Neural progenitor cell (in vitro differentiated cells): ENCODE measurements at regions not wholly inside any gene's neighbourhood (a gene's known extent, or its start where the extent isn't known, plus 50 kb on each side); places are given as distances from the start of the nearest gene placed in this dataset.

ENCODE experiments used
- DNase-seq: peaks from one replicate; pipeline ENCODE4 v3.0.0-alpha.2; 2016; ENCODE audit warnings: low spot score
- H2AFZ ChIP-seq: fragments of 200-600 bp; sonication (generic); replicated peaks from 2 replicates; pipeline ENCODE4 v1.6.1; 2016; ENCODE audit warnings: antibody characterized with exemption
- H3F3A ChIP-seq: fragments of 200-600 bp; sonication (generic); 2 replicates; pipeline ENCODE4 v1.6.1; 2016; ENCODE audit warnings: antibody characterized with exemption, low read depth
- H3K27ac ChIP-seq: fragments of 200-600 bp; sonication (generic); 2 replicates; pipeline ENCODE4 v1.5.1; 2016; ENCODE audit warnings: mild to moderate bottlenecking
- H3K27me3 ChIP-seq: fragments of 200-600 bp; sonication (generic); 2 replicates; pipeline ENCODE4 v1.6.1; 2016; ENCODE audit warnings: mild to moderate bottlenecking, moderate library complexity
- H3K36me3 ChIP-seq: fragments of 200-600 bp; sonication (generic); 2 replicates; pipeline ENCODE4 v1.5.1; 2016
- H3K4me1 ChIP-seq: fragments of 200-600 bp; sonication (generic); 2 replicates; pipeline ENCODE4 v1.6.1; 2016; ENCODE audit warnings: mixed run types
- H3K4me2 ChIP-seq: fragments of 200-600 bp; sonication (generic); 2 replicates; pipeline ENCODE4 v1.6.1; 2016
- H3K4me3 ChIP-seq: fragments of 200-600 bp; sonication (generic); 2 replicates; pipeline ENCODE4 v1.5.1; 2016
- H3K79me2 ChIP-seq: fragments of 200-600 bp; sonication (generic); 2 replicates; pipeline ENCODE4 v1.6.1; 2016; ENCODE audit warnings: low read depth
- H3K9ac ChIP-seq: fragments of 200-600 bp; sonication (generic); 2 replicates; pipeline ENCODE4 v1.6.1; 2016
- H3K9me3 ChIP-seq: fragments of 200-600 bp; sonication (generic); 2 replicates; pipeline ENCODE4 v1.5.1; 2016; ENCODE audit warnings: low read depth
- H4K20me1 ChIP-seq: fragments of 200-600 bp; sonication (generic); 2 replicates; pipeline ENCODE4 v1.6.1; 2016; ENCODE audit warnings: low read depth
- H3K27ac Mint-ChIP-seq: 3 replicates; pipeline ENCODE4 v1.8.0; 2021; ENCODE audit warnings: mixed read lengths
- H3K27me3 Mint-ChIP-seq: 2 replicates; pipeline ENCODE4 v1.8.0; 2022; ENCODE audit warnings: low read depth, mild to moderate bottlenecking, inconsistent platforms, moderate library complexity, mixed read lengths; ENCODE audit not compliant: insufficient read depth
- H3K36me3 Mint-ChIP-seq: 3 replicates; pipeline ENCODE4 v1.8.0; 2021; ENCODE audit warnings: mixed read lengths
- H3K4me1 Mint-ChIP-seq: 3 replicates; pipeline ENCODE4 v1.8.0; 2021; ENCODE audit warnings: mixed read lengths
- H3K4me3 Mint-ChIP-seq: 3 replicates; pipeline ENCODE4 v1.8.0; 2021; ENCODE audit warnings: mild to moderate bottlenecking, moderate library complexity, mixed read lengths
- H3K9me3 Mint-ChIP-seq: 3 replicates; pipeline ENCODE4 v1.8.0; 2020; ENCODE audit warnings: mixed read lengths
- CTCF ChIP-seq: fragments of 200-600 bp; sonication (generic); IDR thresholded peaks from 2 replicates; pipeline ENCODE4 v1.5.1; 2017; ENCODE audit warnings: antibody characterized with exemption, mild to moderate bottlenecking
- EZH2 ChIP-seq: fragments of 200-600 bp; sonication (generic); IDR thresholded peaks from 2 replicates; pipeline ENCODE4 v1.6.1; 2017; ENCODE audit warnings: antibody characterized with exemption, mild to moderate bottlenecking, moderate library complexity
- EZH2phosphoT487 ChIP-seq: fragments of 200-600 bp; sonication (generic); IDR thresholded peaks from 2 replicates; pipeline ENCODE4 v1.6.1; 2017; ENCODE audit warnings: antibody characterized with exemption

DNA sequence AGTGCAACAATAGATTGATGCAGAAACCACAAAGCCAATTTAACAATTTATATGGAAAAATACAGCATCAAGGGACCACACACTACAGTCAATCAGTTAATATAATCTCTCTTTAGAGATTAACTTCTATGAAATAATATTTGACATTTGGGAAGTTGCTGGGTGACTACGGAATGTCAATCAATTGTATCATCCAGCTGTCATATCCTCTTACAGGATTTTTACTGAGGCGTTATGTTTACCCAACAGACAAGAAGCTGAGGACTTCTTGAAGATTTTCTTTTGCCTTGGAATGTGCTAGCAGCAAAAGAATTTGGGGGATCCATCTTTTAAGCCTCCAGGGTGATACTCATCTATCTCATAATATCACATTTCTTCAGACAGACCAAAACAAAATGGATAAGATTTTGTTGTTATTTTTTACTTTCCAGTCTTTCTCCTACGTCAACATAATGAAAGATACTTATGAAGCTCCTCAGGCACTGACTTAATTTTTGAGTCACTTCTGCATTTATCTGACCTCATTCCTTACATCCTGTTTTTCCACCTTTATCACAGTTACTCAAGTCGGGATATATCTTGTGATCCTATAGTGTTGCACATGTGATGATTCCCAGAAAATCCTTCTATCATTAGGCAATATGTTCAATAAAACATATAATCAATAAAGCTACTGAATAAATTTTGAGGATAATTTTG is 227.2 kb upstream of the SPHKAP start:
- no peak for DNase-seq
- no peaks in the 10 kb centered on the region for H3F3A ChIP-seq
- H3K9ac ChIP-seq = no peak overlapping the region
- no peak overlapping the region for H3K27ac ChIP-seq
- Mint-ChIP-seq H3K36me3 (no peaks in the 10 kb centered on the region), H3K27ac (no peak overlapping the region), H3K4me1 (no peaks in the 10 kb centered on the region), H3K27me3 (no peaks in the 10 kb centered on the region), H3K9me3 (no peaks in the 10 kb centered on the region), H3K4me3 (no peak overlapping the region)
- no peak overlapping the region for H3K4me2 ChIP-seq
- H3K4me1 ChIP-seq = no peaks in the 10 kb centered on the region
- H2AFZ ChIP-seq = no peak overlapping the region
- TF ChIP-seq EZH2 (no peak), EZH2phosphoT487 (no peak), CTCF (no peak)
- H3K9me3 ChIP-seq = no peaks in the 10 kb centered on the region
- no peaks in the 10 kb centered on the region for H3K27me3 ChIP-seq
- H4K20me1 ChIP-seq = no peaks in the 10 kb centered on the region
- no peaks in the 10 kb centered on the region for H3K79me2 ChIP-seq
- H3K36me3 ChIP-seq = no peaks in the 10 kb centered on the region
- no peak overlapping the region for H3K4me3 ChIP-seq

DNA sequence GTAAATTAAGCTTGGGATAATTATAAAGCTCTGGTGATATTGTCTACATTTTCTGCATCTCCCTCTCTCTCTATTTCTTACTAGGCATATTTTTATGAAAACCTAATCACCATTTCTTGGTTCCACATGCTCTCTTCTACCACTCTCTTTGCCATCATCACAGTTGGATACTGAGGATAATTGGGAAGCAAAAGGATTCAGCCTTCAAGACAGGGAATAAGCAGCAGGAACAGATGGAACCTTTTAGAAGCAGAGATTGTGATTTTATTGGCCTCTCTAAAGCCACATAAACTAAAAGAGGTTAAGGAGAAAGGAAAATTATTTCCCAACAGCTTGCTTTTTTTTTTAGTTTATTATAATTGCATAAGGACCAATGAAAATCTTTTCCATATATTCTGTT is 226.3 kb upstream of the SPHKAP start:
- no peaks in the 10 kb centered on the region for H3K27me3 Mint-ChIP-seq
- Histone ChIP-seq H3K4me1 (no peaks in the 10 kb centered on the region), H3F3A (no peaks in the 10 kb centered on the region), H3K9me3 (no peaks in the 10 kb centered on the region), H2AFZ (no peak overlapping the region), H3K9ac (no peak overlapping the region), H3K4me2 (no peak overlapping the region), H3K27me3 (no peaks in the 10 kb centered on the region), H3K27ac (no peak overlapping the region), H3K79me2 (no peaks in the 10 kb centered on the region), H3K4me3 (no peak overlapping the region), H3K36me3 (no peaks in the 10 kb centered on the region), H4K20me1 (no peaks in the 10 kb centered on the region)
- no peaks in the 10 kb centered on the region for H3K9me3 Mint-ChIP-seq
- H3K4me3 Mint-ChIP-seq = no peak overlapping the region
- H3K27ac Mint-ChIP-seq = no peak overlapping the region
- no peak for DNase-seq
- H3K36me3 Mint-ChIP-seq = no peaks in the 10 kb centered on the region
- no peak for TF ChIP-seq CTCF
- TF ChIP-seq EZH2 = no peak
- TF ChIP-seq EZH2phosphoT487 = no peak
- no peaks in the 10 kb centered on the region for H3K4me1 Mint-ChIP-seq

DNA sequence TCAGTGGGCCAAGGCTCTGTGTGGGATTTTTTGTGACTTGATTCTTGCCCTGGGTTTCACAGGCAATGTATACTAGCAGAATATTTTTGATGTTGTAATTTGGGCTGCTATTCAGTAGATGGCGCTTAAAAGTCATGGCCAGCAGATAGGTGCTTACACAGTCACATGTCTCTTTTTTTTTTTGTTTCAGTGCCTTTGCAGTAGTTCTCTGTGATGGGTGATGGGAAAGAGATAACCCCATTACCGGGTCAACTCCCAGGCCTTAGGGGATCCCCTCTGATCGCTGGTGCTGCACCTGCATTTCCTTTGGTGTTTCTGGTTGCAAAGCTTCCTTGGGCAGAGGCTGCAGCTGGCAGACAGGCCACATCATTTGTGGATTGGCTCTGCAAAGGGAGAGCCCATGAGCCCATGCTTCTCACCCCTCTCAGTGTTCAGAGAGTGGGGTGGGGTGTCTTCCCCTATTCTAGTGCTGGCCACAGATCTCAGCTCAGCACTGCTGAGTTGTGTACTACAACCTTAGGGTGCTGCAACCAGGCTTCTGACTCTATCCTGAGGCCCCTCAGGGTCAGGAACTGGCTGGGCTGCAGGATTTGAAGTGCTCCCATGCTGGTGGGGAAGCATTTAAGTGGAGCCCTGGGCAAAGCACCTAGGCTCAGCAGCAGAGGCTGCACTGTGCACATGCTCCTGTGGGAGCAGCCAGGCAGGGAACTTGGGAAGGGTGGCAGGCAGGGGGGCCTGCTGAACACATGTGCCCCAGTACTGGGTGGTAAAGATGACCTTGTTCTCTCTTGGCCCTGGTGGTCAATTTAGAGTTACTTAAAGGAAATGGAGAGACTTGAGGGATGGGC is 219.8 kb upstream of the SPHKAP start:
- Histone ChIP-seq H3K27ac (no peak overlapping the region), H3K36me3 (no peaks in the 10 kb centered on the region), H3K4me3 (no peak overlapping the region), H3K27me3 (no peaks in the 10 kb centered on the region), H3K9ac (no peak overlapping the region), H3K9me3 (no peaks in the 10 kb centered on the region), H2AFZ (no peak overlapping the region), H3K4me1 (no peaks in the 10 kb centered on the region), H4K20me1 (no peaks in the 10 kb centered on the region), H3K4me2 (no peak overlapping the region), H3F3A (no peaks in the 10 kb centered on the region), H3K79me2 (no peaks in the 10 kb centered on the region)
- Mint-ChIP-seq H3K9me3 (peaks cover 20% of the 10 kb centered on the region), H3K4me3 (no peak overlapping the region), H3K4me1 (peaks cover 4% of the 10 kb centered on the region), H3K36me3 (no peaks in the 10 kb centered on the region), H3K27me3 (no peaks in the 10 kb centered on the region), H3K27ac (no peak overlapping the region)
- TF ChIP-seq EZH2phosphoT487 = no peak
- TF ChIP-seq EZH2 = no peak
- DNase-seq = no peak

- no peak overlapping the region for H3K4me2 ChIP-seq
- no peak overlapping the region for H3K9ac ChIP-seq
- H3K27ac ChIP-seq = no peak overlapping the region
- H3K27me3 ChIP-seq = no peaks in the 10 kb centered on the region
- no peak overlapping the region for H3K4me3 ChIP-seq
- no peaks in the 10 kb centered on the region for H3K36me3 Mint-ChIP-seq
- no peak for DNase-seq
- no peak overlapping the region for H3K4me3 Mint-ChIP-seq
- peaks cover 4% of the 10 kb centered on the region for H3K9me3 Mint-ChIP-seq
- no peak overlapping the region for H2AFZ ChIP-seq
- H3K9me3 ChIP-seq = no peaks in the 10 kb centered on the region
- no peaks in the 10 kb centered on the region for H4K20me1 ChIP-seq
- no peaks in the 10 kb centered on the region for H3F3A ChIP-seq
- TF ChIP-seq EZH2phosphoT487 (no peak), CTCF (no peak), EZH2 (no peak)
- H3K4me1 Mint-ChIP-seq = no peaks in the 10 kb centered on the region
- no peaks in the 10 kb centered on the region for H3K36me3 ChIP-seq
- H3K27me3 Mint-ChIP-seq = peaks cover 2% of the 10 kb centered on the region
- no peaks in the 10 kb centered on the region for H3K79me2 ChIP-seq
- H3K27ac Mint-ChIP-seq = no peak overlapping the region
- H3K4me1 ChIP-seq = no peaks in the 10 kb centered on the region
These were observed 206.3 kb upstream of the SPHKAP start for GRCh38 chr2:228387776-228388175.
